GM18502 (cell line): ENCODE measurements at regions not wholly inside any gene's neighbourhood (a gene's known extent, or its start where the extent isn't known, plus 50 kb on each side); places are given as distances from the start of the nearest gene placed in this dataset.
"Not testable (repeated sequence)": the region's sequence is repeated elsewhere in the genome, so short reads cannot be mapped to it uniquely, and the experiment has no call there.

Source experiments
- ATAC-seq: cut with Tn5 transposase; IDR thresholded peaks from one replicate; pipeline ENCODE4 v1.9.1; 2021; ENCODE audit warnings: mild to moderate bottlenecking; ENCODE audit not compliant: unreplicated experiment, poor library complexity

GRCh38 chr22:49699476-49699875 lies 128.2 kb downstream of the BRD1 start:
- ATAC-seq: no peak

- ATAC-seq: not testable (repeated sequence)
These were observed 129.1 kb downstream of the BRD1 start for GRCh38 chr22:49698616-49699015.

GRCh38 chr22:49697047-49697446 lies 130.6 kb downstream of the BRD1 start:
- ATAC-seq: no peak

- ATAC-seq: no peak
These were observed 133.0 kb downstream of the BRD1 start for GRCh38 chr22:49694462-49695260.

- ATAC-seq: no peak
These were observed 133.8 kb downstream of the BRD1 start for GRCh38 chr22:49693848-49694247.

GRCh38 chr22:49693416-49693815 lies 134.3 kb downstream of the BRD1 start:
- no peak for ATAC-seq

- ATAC-seq: no peak
These were observed 135.0 kb downstream of the BRD1 start for GRCh38 chr22:49692499-49693225.

GRCh38 chr22:49691256-49691655 lies 136.4 kb downstream of the BRD1 start:
- ATAC-seq: no peak

- ATAC-seq: no peak
These were observed 137.2 kb downstream of the BRD1 start for GRCh38 chr22:49690454-49690853.

- no peak for ATAC-seq
These were observed 137.8 kb downstream of the BRD1 start for GRCh38 chr22:49689858-49690257.

- no peak for ATAC-seq
These were observed 138.4 kb downstream of the BRD1 start for GRCh38 chr22:49689255-49689770.

- ATAC-seq: no peak
These were observed 139.0 kb downstream of the BRD1 start for GRCh38 chr22:49688516-49689254.

GRCh38 chr22:49687786-49688515 lies 139.7 kb downstream of the BRD1 start:
- ATAC-seq: no peak

- no peak for ATAC-seq
These were observed 140.3 kb downstream of the BRD1 start for GRCh38 chr22:49687333-49687732.

- ATAC-seq: no peak
These were observed 141.0 kb downstream of the BRD1 start for GRCh38 chr22:49686495-49687219.

- no peak for ATAC-seq
These were observed 142.0 kb downstream of the BRD1 start for GRCh38 chr22:49685686-49686085.

- no peak for ATAC-seq
These were observed 142.6 kb downstream of the BRD1 start for GRCh38 chr22:49685116-49685515.

- ATAC-seq: no peak
These were observed 144.6 kb downstream of the BRD1 start for GRCh38 chr22:49683032-49683431.

GRCh38 chr22:49680819-49681218 lies 146.9 kb downstream of the BRD1 start:
- ATAC-seq: not testable (repeated sequence)

GRCh38 chr22:49678842-49679170 lies 148.9 kb downstream of the BRD1 start:
- no peak for ATAC-seq
